HG03103 (cell line): ENCODE measurements at regions not wholly inside any gene's neighbourhood (a gene's known extent, or its start where the extent isn't known, plus 50 kb on each side); places are given as distances from the start of the nearest gene placed in this dataset.

Experiments
- ATAC-seq: cut with Tn5 transposase; IDR thresholded peaks from one replicate; pipeline ENCODE4 v1.9.1; 2021; ENCODE audit warnings: low read depth; ENCODE audit not compliant: unreplicated experiment

DNA sequence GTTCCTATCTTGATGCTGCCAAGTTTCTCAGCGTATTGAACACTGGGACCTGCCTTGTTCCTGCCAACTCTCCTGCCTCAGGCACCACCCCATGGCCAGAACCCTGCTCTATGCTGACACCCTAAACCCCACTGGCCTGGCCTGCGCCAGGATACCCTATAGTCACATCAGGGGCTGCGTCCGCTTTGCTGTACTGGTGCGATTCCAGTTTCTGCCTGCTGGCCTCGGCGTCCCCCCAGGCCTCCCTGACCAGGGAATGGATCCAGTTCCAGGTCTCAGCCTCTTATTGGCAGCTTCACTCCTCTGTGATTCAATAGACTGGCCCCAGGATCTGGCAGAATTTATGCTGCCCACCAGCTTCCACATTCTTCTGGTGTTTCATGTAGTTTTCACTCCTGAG, 55.0 kb downstream of the GPR6 start:
- no peak for ATAC-seq

- ATAC-seq, result no peak
Measured at GRCh38 chr6:110033749-110034666, 55.9 kb downstream of the GPR6 start.

DNA sequence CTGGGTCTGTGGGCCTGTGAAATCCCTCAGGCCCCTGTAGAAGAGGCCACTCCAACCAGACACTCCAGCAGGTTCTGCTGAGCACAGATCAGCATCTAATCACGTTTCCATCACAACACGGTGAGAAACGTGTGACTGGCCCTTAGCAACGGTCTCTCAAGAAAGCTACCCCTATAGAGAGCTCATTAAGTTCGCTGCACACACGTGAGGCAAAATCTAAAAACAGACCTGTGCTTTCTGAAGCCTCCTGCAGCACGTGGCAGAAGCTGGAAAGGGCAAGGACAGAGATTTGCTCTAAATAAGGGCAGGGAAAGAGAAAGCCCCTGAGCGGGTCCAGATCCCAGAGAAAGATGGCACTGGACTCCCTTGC, 56.5 kb downstream of the GPR6 start:
- ATAC-seq, result no peak

DNA sequence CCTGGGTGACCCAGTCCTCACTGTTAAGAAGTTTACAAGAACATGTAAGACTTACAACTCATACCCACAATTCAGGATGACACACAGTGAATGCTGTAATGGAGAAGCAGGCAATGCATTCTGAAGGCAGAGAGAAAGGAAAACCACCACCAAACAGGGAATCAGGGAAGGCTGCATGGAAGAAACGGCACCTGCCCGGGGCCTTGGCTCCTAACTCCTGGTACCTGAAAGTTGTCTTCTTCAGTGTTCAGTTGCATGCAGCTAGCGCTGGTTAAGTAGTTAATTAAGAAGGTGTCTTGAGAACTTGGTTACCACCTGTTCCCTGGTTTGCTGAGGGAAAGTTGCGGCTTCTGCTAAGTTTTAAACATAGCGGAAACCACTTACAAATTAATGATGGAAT, 57.2 kb downstream of the GPR6 start:
- no peak for ATAC-seq

DNA sequence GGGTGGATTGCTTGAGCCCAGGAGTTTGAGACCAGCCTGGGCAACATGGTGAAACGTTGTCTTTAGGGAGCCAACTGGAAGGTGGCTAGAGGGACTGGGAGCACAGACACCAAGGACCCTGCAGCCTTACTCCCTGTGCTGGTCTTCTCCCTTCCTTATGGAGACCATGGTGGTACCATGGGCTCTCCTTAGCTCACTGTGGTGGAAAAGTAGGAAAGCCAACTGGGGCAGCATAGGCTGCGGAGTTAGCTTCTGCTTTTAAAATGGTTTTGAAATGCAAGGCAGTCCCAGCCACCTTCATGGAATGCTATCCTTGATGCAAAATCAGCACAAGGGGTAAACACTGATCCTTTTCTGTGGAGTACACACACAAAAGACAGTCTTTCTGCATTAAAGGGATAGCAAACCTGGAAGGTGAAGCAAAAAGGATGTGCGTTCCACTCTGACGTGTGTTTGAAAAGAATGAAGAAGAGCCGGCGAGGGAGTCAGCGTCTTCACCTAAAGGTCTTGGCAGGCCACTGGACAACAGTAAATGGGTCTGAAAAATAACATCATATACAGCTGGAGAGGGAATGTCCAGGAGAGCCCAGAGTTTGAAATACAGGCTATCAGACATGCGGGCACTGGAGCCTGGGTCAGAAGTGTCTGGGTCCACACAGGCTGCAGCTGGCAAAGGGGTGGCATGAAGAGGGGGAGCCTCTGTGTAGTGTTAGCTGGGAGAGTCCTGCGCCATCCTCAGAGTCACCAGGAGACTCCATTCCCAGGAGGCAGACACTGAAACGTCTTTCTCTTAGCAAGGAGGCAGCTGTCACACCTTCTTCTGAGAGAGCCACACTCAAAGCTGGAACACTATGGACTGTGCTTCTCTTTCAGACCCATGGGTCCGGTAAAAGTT, 58.5 kb downstream of the GPR6 start:
- ATAC-seq, result no peak

DNA sequence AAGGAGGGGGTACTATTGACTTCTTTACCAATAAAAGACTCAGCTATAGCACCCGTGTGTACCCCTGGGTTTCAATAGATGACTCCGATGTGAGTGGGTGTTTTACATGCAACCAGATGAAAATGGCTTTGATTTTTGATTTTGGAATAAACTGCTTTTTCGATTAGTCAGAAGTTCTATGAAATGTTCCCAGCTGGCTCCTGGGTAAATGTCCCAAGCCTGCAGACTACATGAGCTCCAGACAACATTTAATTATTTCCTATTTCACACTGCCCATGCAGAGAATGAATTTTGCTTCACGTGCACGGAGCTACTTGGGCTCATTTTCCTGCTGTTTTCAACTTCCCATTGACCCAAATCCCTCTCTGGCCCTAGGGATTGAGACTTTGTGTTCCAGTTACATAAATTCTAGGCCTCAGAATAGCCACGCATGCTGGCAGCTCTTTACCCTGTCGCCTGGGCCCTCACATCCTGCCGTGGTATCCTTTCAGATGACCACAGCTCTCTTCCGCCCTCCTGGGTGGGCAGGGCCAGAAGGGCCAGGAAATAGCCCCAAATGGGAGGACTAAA, 59.7 kb downstream of the GPR6 start:
- ATAC-seq, result no peak

DNA sequence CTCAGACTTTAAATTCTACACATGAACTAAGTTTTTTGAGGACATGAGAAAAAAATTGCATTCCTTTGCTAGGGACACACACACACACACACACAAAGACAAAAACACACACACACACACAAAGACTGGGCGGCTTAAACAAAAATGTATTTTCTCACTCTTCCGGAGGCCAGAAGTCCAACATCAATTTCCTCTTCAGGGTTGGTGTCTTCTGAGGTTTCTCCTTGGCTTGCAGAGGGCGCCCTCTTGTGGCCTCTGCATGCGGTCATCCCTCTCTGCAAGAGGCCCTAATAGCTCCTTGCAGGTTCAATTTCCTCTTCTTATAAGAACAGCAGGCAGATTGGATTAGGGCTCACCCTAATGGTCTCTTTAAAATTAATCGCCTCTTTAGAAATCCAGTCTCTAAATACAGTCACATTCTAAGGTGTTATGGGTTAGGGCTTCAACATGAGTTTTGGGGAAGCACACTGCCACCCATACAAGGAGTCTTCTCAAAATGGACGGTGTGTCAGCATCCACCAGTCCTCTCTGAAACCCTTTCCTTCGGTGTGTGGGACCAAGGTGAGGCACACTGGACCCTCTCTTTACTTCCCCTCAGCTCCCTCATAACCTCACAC, 61.4 kb downstream of the GPR6 start:
- peak; percentile 65 for ATAC-seq

DNA sequence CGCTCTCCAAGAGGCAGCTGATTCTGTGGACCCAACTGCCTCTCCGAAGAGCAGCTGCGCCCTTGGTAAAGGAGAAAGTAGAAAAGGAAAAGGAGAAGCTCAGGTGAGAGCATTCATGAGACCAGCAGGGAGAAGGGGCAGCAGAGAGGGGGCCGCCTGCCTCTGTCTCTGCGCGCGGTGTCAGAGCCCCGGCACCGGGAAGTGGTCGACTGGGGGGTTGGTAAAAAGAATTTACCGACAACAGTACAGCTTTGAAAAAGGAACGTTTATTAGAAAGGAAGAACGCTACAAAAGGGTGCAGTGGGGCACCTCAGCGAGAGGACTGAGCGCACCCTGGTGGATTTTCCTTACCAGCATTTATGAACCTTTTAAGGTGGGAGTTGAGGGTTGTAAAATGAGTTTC, 61.9 kb downstream of the GPR6 start:
- peak; percentile 39 for ATAC-seq

- ATAC-seq, result no peak
Measured at GRCh38 chr6:110040716-110041115, 62.6 kb downstream of the GPR6 start.

DNA sequence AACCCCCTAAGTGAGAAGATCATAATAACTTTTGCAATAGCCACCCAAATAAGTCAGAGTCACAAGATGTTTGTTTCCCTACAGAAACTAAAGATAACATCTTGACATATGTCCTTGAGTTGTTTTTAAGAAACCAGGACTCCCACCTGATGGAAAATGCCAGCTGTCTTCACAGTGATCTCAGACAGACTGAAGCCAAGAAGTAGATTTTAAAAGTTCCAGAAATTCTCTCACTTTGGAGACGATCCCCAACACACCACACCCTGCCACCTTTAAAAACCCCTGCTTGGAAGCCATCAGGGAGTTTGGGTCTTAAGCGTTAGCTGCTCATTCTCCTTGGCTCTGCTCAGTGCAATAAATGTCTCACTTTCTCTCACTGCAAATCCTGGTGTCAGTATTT, 63.0 kb downstream of the GPR6 start:
- ATAC-seq, result no peak

DNA sequence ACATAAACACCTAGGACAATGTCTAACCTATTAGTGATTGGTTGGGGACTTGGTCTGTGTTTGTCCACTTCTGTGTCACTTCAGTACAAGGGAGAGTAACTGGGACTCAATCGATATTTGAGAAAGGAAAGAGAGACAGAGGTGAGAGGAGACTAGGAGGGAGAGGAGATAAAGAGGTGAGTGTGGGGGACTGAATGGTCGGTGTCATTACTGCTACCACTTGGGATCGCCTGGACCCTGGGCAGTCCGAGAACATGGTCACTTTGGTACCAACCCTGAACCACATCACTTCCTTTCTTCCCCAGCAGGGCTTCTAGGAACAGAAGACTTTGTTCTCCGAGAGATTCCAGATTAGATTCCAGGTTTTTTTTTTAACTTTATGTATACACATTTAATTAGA, 63.7 kb downstream of the GPR6 start:
- no peak for ATAC-seq

GRCh38 chr6:110042670-110043296, 64.7 kb downstream of the GPR6 start:
- ATAC-seq, result no peak

- ATAC-seq, result no peak
Measured at GRCh38 chr6:110043366-110043994, 65.4 kb downstream of the GPR6 start.

- ATAC-seq, result no peak
Measured at GRCh38 chr6:110044096-110044495, 66.0 kb downstream of the GPR6 start.

DNA sequence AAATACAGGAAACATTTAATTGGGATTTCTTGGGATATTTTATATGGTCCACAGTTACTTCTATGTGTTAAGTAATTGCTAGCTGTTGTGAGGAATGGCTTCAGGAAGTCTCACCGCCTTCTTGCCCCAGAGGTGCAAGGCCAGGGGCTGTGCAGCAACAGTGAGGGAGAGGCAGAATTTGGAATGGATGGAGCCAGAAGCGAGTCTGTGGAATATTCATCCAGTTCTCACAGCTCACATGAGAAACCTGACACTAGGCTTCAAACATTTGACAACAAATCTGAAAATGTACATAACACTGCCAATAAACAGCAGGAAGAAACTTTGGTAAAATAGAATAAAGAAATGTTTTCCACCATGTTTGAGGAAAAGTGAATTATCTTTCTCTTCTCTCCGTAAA, 66.5 kb downstream of the GPR6 start:
- ATAC-seq, result no peak

GRCh38 chr6:110048221-110048875, 70.2 kb downstream of the GPR6 start:
- no peak for ATAC-seq

GRCh38 chr6:110049696-110050439, 71.8 kb downstream of the GPR6 start:
- ATAC-seq, result no peak
